ENCODE measurements at regions not wholly inside any gene's neighbourhood (a gene's known extent, or its start where the extent isn't known, plus 50 kb on each side); places are given as distances from the start of the nearest gene placed in this dataset.

DNA sequence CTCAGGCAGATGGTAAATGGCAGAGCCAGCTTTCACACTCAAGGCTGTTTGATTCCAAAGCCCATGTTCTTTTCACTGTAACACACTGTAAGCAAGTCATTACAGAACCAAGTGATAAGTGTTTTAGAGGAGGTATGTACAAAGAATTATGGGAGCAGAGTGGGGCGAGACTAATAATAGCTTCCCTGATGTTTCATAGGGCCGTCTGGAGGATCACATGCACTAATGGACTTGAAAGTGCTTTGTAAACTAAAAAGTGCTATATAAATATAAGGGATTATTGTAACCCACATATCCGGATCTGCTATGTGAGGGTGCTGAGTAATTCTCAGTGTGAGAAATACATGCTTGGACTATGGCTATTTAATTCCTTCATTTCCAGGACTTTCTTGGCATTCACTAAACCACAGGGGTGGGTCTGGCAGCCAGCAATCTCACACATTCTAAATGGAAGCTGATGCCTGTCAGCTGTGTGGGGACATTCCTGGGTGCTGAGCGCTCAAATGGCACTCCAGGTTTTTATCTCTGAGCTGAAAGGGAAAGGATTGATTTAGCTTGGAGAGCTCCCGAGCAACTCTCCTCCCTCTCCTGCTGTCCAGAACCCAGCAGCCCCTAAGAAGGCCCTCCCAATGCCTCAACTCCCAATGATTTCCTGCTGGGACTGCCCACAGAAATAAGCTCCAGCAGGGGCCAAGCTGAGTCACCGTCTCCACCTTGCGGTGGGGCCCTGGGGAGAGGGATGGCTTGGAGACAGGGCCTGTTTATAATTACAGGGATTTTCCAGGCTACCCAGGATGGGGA is 222.8 kb downstream of the SOX11 start:
- DNase-seq (ENCODE audit: low read depth in 4 of 4, low spot score in 1 of 4), result no peak

DNA sequence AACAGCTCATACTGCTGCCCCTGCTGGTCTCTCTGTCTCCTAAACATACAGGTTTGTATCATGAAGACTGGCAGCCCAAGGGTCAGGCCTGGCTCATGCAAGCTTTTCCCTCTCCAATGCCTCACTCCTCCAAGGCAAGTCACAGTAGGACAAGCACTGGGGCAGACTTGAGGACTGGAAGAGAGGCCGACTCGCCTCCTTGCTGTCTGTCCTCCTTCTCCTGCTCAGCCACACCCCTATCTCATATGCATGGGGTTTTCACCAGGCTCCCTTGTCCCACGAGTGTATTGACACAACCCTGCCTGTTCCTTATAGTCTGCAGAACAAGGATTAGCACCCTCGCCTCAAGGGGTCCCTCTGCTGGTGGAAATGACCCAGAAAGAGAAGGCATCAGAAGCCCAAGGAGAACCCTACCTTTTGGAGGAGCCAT is 223.7 kb downstream of the SOX11 start:
- no peak for DNase-seq (ENCODE audit: low read depth in 4 of 4, low spot score in 1 of 4)

DNA sequence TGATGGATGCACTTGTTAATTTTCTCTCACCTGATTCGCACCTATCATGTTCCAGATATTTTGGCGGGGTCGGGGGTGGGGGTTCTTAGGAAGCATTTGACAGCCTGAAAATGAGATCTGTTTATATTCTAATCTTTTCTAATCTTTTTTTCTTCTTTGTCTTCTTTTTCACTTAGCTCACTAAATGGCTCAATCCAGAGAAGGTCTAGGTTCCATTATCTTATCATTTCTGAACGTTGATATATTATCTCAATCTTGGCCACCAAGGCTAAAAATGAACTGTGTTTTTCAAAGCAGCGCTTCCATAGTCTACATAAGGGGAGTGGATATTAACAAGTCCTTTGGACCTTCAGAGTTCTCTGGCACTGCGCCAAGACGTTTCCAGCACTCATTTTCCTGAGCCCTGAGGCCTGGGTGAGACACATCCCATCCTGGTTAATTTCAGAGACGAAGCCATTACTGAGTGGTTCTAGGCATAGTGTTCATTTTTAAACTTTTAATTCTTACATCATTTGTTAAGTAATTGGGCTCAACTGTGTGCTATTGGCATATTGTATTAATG is 229.0 kb downstream of the SOX11 start:
- no peak for DNase-seq (ENCODE audit: low read depth in 4 of 4, low spot score in 1 of 4)

DNA sequence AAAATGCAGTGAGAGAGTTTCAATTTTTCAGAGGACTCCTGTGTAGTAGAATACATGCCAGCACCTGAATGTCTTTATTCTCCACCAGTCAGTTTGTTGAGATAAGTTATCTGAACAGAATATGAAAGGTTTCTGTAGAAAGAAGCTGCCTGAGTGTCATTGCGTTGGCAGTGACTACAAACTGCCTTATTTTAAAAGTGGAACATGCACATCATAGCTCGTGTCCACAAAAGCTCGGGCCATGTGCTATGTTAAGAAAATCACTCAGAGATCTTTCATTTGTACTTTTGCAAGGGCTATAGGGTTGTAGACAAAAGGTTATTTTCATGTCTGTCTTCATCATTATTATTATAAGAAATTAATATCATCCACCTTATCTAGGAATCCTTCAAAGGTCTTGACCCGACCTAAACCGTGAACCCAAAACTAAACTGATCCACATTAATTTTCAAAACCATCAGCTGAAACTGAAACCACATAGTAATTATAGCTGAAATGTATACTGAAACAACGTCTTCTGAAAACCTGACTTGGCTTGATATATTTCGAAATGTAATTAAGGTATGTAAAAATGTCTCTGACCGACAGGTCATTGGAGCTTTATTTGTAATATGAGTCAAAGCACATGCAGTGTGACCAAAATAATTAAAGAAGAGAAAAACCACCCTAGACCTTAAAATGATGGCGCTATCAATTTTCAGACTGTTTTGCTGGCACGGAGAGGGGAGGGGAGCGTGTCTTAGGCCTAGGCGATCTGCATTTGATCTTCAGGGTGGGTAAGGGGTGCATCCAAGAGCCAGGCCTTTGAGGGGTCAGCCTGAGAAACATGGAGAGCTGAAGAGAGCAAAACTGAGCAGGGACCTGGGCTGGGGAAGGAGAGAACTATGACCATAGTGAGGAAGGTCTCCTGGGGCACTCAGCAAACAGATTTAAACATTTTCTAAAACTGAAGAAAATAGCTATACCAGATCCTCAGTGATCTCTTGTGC is 232.1 kb downstream of the SOX11 start:
- no peak for DNase-seq (ENCODE audit: low read depth in 4 of 4, low spot score in 1 of 4)

DNA sequence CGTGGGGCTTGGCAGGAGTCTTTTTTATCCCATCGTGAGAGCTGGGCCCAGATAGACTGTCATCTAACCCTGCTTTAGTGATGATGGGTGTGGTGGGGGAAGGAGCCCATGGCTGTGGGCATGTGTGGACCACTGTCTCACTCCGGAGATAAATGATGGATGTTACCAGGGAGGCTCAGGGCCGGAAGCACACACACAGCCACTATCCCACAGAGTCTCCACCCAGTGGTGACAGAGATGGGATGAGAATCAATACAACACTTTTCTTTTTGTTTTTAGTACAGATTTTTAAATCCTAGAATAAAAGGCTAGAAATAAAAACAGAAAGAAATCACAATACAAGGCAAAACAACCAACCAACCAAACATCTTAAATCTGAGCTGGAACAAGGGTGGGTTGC is 233.4 kb downstream of the SOX11 start:
- no peak for DNase-seq (ENCODE audit: low read depth in 4 of 4, low spot score in 1 of 4)

DNA sequence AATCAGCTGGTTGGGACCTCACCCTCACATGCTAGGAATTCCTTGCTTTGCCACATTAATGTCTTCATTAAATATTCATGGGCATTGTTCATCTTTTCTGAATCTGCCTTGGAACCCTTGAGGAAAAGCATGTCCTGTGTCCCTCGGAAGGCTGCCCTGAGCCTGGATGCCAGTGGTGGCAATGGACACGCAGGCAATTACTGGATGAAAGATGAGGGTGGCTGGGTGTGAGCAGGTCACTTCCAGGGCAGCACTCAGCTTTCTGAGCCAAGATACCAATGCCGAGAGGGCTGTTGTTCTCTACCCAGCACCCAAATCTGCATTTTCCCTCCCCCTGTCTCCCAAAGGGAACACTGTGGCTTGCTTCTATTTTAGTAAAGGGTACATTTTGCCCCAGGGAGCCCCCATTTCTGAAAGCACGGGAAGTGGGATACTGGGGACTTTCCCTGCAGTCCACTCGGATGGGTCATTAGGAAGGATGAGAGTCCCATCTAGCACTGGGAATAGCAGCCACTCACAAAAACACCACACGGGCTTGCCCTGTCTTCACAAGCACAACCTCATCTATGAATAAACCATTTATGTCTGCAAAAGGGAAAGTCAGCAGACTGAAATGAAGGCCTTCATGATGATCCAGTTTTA is 234.8 kb downstream of the SOX11 start:
- DNase-seq (ENCODE audit: low read depth in 4 of 4, low spot score in 1 of 4), result no peak

DNA sequence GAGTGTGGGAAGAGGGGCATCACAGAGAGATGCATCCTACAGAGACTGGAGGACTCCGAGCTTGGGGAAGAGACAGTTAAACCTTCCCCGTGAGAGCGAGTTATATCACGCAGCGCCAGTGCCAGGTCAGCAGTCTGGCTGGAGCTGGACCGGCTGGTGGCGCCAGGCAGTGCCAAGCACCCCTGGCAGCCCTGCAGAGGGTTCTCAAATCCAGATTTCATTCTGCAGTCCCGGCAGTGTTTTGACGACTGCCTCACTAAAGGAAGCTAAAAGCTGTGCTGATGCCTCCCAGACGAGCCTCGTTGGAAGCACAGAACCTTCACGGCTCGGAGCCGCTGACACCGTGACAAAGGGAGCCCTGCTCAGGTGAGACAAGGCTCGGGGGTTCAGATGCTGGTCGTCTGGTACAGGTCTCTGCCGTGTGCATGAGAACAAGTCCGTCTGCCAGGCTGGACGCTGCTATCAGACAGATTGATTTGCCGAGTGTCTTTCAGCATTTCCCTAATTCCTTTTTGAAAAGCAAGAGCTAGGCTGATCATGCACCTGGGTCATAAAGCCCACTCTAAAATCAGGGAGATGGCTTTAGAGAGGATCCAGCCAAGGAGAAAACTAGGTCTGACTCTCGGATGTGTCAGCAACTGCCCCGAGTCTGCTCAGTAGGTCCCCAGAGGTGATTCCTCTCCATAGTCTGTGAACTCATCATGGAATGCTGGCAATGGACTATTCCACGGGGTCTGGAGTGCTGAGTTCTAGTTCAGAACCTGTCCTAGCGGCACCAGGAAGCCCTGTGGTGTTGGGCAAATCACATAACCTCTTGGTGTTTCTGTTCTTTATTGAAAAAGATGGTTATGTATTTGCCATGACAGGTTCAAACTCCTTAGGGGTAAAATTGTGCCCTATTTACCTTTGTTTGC is 240.6 kb downstream of the SOX11 start:
- DNase-seq (ENCODE audit: low read depth in 4 of 4, low spot score in 1 of 4), result no peak

DNA sequence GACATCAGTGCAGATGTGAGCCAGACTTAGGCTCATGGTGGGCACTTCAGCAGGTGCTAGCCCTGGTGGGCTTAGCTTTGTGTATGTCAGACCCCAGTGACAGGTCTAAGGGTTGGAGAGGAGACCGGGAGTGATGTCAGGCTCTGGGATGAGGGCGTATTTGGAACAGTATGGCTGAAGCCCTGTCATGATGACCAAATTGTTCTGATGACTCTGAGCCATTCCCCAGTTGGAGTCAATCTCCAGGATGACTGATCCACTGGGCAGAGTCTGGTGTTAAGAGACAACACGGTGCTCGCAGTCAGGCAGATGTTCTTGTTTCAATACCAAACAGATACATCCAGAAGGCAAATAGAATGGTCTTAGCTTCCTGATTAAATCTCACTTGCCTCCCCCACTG is 241.5 kb downstream of the SOX11 start:
- DNase-seq (ENCODE audit: low read depth in 4 of 4, low spot score in 1 of 4), result no peak

DNA sequence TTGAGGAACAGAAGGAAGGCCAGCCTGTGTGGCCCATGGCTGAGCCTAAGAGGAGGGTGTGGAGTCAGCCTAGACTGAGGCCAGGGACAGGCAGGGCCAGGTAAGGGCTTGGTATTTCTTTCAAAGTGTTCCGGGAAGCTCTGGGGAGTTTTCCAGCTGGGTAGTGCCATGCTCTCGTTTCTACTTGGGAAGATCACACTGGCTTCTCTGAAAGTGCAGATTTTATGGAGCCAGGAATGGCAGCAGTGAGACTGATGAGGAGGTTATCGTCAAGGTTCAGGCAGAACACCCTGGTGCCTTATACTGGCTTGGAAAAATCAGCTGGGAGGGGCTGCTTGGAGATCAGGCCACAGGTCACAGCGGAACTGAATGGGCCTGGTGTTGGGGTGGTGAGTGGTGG is 245.1 kb downstream of the SOX11 start:
- DNase-seq (ENCODE audit: low read depth in 4 of 4, low spot score in 1 of 4), result no peak

DNA sequence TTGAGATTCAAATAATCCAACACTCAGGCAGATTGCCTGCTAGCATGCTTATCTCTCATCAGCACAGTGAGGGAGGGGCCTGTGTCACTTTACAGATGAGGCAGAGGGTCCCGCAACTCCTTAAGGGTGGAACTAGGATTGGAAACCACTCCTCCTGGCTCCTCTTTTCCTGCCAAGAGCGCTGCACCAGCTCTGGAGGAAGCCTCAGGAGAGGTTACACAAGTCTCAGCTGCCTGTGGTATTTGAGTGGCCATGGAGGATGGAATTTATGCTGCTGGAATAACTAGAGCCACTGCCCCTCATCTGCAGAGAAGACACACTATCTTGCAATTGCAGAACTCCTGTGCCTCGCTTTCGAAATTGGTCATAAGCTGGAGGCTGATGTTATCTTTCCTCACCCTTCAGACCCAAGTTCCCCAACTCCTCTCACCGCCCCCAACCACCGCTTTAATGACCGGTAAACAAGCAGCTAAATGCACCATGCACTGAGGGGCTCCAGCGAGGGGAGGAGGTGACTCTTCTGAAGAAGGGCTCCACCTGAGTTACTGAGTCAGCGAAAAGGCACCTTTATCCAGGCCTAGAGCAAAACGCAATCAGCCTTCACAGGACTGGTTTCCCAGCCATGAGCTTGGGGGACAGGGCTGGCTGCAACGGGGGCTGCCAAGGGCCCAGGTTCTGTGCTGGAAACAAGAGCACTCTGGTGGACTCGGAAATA is 245.8 kb downstream of the SOX11 start:
- no peak for DNase-seq (ENCODE audit: low read depth in 4 of 4, low spot score in 1 of 4)

DNA sequence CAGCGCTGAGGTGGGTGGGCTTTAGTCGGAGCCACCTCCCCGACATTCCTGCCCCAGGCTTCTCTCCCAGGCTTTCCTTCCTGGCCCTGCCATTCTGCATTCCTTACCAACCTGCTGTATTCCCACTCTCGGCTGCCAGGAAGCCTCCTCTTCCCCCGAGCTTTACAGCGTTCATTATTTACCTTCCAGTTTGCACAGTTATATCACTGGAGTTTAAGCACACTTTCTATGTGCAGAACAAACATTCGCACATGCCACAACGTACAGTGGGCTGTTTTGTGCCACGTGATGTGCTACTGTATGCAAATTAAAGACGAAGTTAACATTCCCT is 246.3 kb downstream of the SOX11 start:
- no peak for DNase-seq (ENCODE audit: low read depth in 4 of 4, low spot score in 1 of 4)

DNA sequence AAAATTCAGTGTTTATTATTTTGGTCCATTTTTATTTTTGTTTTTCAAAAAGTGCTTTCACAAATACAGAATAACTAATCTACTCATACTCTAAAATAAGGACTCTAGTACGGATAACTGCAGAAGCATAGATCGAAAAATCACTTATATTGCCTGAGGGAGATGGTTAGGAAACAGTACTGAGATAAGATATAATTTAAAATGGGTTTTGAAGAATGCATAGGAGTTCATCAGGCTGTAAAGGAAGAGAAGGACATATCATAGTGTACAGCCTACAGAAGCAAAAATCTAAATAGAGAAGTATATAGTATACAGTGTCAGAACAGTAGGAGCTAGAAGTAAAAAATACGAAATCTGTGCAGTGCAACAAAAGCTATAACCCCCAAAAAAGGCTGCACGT is 247.4 kb downstream of the SOX11 start:
- no peak for DNase-seq (ENCODE audit: low read depth in 4 of 4, low spot score in 1 of 4)

DNA sequence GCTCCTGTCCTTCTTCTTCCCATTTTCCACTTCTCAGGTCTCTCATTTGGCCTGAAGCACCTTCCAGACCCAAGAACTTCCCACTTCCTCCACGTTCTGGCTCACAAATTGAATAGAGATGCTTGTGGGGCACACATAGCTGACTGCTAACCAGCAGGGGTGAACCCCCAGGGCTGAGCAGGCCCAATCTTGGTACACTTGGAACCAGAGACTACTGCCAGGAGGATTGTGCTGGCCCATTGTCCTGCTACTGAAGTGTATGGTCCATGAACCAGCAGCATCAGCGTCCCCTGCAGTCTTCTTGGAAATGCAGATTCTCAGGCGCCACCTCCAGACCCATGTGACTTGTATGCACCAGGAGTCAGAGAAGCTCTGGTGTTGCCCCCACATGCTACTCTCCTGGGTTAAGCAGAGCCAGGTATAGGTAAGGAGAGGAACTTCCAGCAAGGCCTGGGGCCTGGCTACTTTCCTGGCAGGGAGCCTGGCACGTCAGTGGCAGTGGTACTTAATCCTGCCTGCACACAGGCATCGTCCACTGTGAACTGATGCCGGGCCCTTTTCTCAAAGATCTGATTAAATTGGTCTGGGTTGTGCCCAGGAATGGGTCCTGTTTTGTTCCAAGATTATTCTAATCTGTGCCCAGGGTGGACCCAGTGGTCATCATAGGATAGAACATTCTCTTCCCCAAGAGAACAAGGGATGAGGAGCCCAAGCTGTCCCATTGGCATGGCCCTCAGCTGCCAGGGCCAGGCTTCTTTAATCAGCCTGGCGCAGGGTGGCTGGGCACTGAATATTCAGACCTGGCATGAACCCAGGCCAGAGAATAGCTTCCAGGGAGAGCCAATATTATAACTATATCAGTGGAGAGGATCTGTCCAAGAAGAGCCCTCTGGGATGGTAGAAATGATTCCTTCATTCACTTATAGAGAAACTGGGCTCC is 248.7 kb downstream of the SOX11 start:
- DNase-seq (ENCODE audit: low read depth in 4 of 4, low spot score in 1 of 4), result no peak

DNA sequence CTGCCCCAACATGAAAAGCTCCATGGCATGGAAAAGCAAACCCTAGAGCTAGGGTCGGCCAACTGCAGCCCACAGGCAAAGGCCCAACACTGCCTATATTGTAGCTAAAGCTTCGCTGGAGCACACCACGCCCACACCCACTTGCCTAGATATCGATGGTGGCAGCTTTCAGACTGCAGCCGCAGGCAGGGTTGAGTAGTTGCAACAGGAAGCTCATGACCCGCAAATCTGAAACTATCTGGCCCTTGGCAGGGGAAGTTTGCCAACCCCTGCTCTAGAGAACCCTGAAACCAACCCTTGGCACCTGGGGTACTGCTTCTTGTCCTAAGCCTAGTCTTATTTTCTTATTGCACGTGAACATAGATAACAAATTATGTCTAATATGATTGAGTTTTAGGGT is 250.0 kb downstream of the SOX11 start:
- no peak for DNase-seq (ENCODE audit: low read depth in 4 of 4, low spot score in 1 of 4)

DNA sequence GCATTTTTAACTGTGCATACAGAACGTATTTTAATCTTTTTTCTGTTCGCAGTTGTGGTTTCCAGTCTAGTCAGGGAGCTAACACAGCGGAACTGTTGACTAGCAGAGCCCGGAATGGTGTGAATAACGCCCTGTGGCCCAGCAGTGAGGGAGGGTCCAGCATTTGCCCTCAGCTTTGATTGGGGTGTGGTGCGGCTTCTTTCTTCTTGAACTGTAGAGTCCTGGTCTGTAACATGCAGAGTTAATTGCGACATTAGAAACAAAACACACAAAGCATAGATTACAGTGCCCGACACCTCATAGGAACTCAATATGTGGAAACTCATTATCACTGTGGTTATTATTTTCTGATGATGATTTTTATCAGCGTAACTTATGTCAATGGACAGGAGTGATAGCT is 253.6 kb downstream of the SOX11 start:
- DNase-seq (ENCODE audit: low read depth in 4 of 4, low spot score in 1 of 4), result no peak

DNA sequence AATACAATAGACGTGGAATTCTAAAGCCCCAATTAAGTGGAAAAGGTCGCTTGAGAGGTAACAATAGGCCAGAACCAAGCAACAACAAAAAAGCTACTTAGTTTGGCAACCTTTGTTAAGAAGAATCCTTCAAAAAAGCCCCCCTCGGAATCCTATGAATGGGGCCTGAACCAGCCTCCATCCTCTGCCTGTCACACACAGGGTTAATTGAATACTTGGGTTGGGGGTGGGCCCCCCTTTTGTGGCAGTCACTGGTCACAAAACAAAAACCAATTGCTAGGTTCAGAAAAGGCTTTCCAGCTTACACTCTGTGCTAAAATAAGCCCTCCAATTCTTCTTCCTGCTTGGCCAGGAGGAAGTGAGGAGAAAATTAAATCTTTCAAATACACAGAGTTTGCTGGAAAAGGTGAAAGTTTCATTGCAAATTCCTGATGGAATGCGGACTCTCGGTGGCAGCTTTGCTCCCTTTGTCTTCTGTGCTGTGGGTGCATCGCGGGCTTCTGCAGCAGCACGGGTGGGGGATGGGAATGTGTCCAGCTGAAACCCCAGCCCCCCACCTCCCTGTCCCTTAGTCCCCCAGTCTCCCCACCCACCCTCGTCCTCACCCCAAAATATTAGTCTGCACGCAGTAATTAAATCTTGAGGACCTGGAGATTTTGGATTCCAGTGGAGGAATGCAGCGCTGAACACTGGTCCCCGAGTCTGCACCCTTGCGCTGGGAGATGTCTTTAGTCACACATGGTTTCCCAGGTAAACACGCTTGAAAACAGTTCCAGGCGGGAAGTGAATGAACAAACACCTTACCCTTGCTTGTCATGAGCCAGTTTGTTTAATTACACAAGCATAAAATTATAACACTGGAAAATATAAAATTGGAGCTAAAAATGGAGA is 254.3 kb downstream of the SOX11 start:
- DNase-seq (ENCODE audit: low read depth in 4 of 4, low spot score in 1 of 4), result no peak

DNA sequence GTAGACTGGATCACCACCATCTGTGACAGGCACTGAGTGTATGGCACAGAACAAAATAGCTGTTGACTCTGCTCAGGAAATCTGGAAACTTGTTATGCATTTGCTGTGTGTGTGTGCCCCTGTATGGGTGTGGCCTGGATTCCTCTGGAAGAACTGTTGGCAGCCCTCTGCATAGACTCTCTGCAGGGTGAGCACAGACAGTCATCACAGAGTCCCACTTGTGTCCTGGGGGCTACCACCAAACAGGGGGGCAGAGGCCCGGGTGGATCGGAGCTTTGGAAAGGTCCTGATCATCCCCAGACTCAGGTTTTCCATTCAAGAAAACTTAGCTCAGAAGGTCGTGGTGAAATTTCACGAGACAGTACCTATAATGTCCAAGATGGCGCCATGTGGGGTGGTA is 258.6 kb downstream of the SOX11 start:
- no peak for DNase-seq (ENCODE audit: low read depth in 4 of 4, low spot score in 1 of 4)

DNA sequence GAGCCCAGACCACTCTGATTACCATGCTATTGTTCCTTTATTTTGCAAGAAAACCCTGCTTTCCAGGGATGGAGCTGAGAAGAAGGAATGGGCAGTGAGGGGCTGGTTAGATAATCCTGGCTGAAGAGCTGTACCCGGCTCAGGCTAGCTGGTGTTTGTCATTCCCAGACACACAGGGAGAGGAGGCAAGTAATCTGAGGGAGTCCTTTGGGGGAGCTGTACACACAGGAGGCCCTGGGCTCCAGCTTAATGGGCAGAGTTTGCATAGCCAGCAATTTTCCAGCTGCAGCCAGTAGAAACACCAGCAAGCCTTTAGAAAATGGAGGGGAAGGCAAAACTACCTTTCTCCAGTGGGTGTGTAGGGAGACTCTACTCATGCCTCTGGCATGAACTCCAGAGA is 259.3 kb downstream of the SOX11 start:
- no peak for DNase-seq (ENCODE audit: low read depth in 4 of 4, low spot score in 1 of 4)

Measured in stimulated activated CD4-positive, alpha-beta T cell treated with anti-CD3 and anti-CD28 coated beads, Interleukin-1b, Interleukin-23, amount 100 ng/mL, for 24 hours (primary cell).